Progenitor cell of endocrine pancreas (in vitro differentiated cells): ENCODE measurements at regions not wholly inside any gene's neighbourhood (a gene's known extent, or its start where the extent isn't known, plus 50 kb on each side); places are given as distances from the start of the nearest gene placed in this dataset.

ENCODE experiments used
- DNase-seq: peaks from one replicate; pipeline ENCODE4 v3.0.0; 2021; ENCODE audit warnings: low spot score; ENCODE audit not compliant: unreplicated experiment
- H3K27ac Mint-ChIP-seq: 2 replicates; pipeline ENCODE4 v1.8.0; 2021; ENCODE audit warnings: mild to moderate bottlenecking, moderate library complexity, mixed read lengths
- H3K27me3 Mint-ChIP-seq: 2 replicates; pipeline ENCODE4 v1.8.0; 2021; ENCODE audit warnings: mixed read lengths
- H3K36me3 Mint-ChIP-seq: 2 replicates; pipeline ENCODE4 v1.8.0; 2022; ENCODE audit warnings: mixed read lengths; ENCODE audit not compliant: insufficient read depth
- H3K4me1 Mint-ChIP-seq: 2 replicates; pipeline ENCODE4 v1.8.0; 2021; ENCODE audit warnings: low read depth, mixed read lengths
- H3K4me3 Mint-ChIP-seq: 2 replicates; pipeline ENCODE4 v1.8.0; 2021; ENCODE audit warnings: low read depth, mild to moderate bottlenecking, moderate library complexity, mixed read lengths
- H3K9me3 Mint-ChIP-seq: 2 replicates; pipeline ENCODE4 v1.8.0; 2021; ENCODE audit warnings: low read depth, mixed read lengths
- CTCF ChIP-seq: fragments of 200-600 bp; sonication (generic); IDR thresholded peaks from one replicate; pipeline ENCODE4 v1.5.0; 2021; ENCODE audit warnings: antibody characterized with exemption, mild to moderate bottlenecking; ENCODE audit not compliant: unreplicated experiment

- DNase-seq, result no peak
- H3K9me3 Mint-ChIP-seq, result peaks cover 4% of the 10 kb centered on the region
- no peak overlapping the region for H3K4me3 Mint-ChIP-seq
- no peak for TF ChIP-seq CTCF
- no peaks in the 10 kb centered on the region for H3K36me3 Mint-ChIP-seq
- peaks cover 38% of the 10 kb centered on the region for H3K27me3 Mint-ChIP-seq
- H3K4me1 Mint-ChIP-seq, result peaks cover 38% of the 10 kb centered on the region
- peak overlapping the region; percentile 8 for H3K27ac Mint-ChIP-seq
Measured at GRCh38 chr2:105646774-105647076, 98.0 kb upstream of the NCK2 start.

- no peak for TF ChIP-seq CTCF
- H3K4me1 Mint-ChIP-seq, result peaks cover 38% of the 10 kb centered on the region
- H3K4me3 Mint-ChIP-seq, result no peak overlapping the region
- peaks cover 42% of the 10 kb centered on the region for H3K27me3 Mint-ChIP-seq
- peak overlapping the region; percentile 25 for H3K27ac Mint-ChIP-seq
- DNase-seq, result no peak
- H3K9me3 Mint-ChIP-seq, result peaks cover 4% of the 10 kb centered on the region
- no peaks in the 10 kb centered on the region for H3K36me3 Mint-ChIP-seq
Measured at GRCh38 chr2:105645938-105646773, 98.6 kb upstream of the NCK2 start.

- peaks cover 38% of the 10 kb centered on the region for H3K4me1 Mint-ChIP-seq
- DNase-seq, result no peak
- no peak for TF ChIP-seq CTCF
- peaks cover 4% of the 10 kb centered on the region for H3K9me3 Mint-ChIP-seq
- no peak overlapping the region for H3K4me3 Mint-ChIP-seq
- H3K36me3 Mint-ChIP-seq, result no peaks in the 10 kb centered on the region
- no peak overlapping the region for H3K27ac Mint-ChIP-seq
- H3K27me3 Mint-ChIP-seq, result peaks cover 42% of the 10 kb centered on the region
Measured at GRCh38 chr2:105645031-105645937, 99.4 kb upstream of the NCK2 start.

GRCh38 chr2:105644174-105644980 lies 100.3 kb upstream of the NCK2 start:
- Mint-ChIP-seq H3K27me3 (peaks cover 42% of the 10 kb centered on the region), H3K4me1 (peaks cover 38% of the 10 kb centered on the region), H3K27ac (peak overlapping the region; percentile 28), H3K36me3 (no peaks in the 10 kb centered on the region), H3K4me3 (peak overlapping the region; percentile 17), H3K9me3 (peaks cover 3% of the 10 kb centered on the region)
- TF ChIP-seq CTCF, result no peak
- no peak for DNase-seq
